Suppressor macrophage treated with lipopolysaccharide for 4 hours (primary cell): ENCODE measurements at regions not wholly inside any gene's neighbourhood (a gene's known extent, or its start where the extent isn't known, plus 50 kb on each side); places are given as distances from the start of the nearest gene placed in this dataset.
"Not testable (repeated sequence)": the region's sequence is repeated elsewhere in the genome, so short reads cannot be mapped to it uniquely, and the experiment has no call there.

Experiments
- DNase-seq: peaks from one replicate; pipeline ENCODE4 v3.0.0-alpha.2; 2020

- DNase-seq, result no peak
These were observed 301.7 kb downstream of the PCDH10 start for GRCh38 chr4:133450813-133451212.

- DNase-seq, result no peak
These were observed 291.3 kb downstream of the PCDH10 start for GRCh38 chr4:133440404-133440803.

- DNase-seq, result no peak
These were observed 290.7 kb downstream of the PCDH10 start for GRCh38 chr4:133439830-133440229.

DNA sequence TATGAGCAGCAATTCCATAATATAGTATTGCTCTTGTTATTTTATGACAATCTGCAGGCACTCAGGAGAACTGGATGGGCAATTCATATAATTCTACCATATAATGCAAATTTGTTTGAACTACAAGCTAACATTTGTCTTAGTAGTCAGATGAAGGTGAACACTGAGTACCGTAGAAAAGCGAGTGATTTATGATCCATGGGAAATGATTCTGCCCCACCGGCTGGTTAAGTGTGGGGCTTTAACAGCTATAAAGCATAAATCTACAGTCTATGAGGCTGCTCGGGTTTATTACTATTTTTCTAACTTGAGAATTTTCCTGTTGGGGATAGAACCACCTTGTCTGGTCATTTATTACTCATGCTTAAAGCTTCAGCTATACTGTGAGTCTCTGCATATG lies 275.5 kb downstream of the PCDH10 start:
- no peak for DNase-seq

GRCh38 chr4:133403913-133404312 lies 254.8 kb downstream of the PCDH10 start:
- no peak for DNase-seq

DNA sequence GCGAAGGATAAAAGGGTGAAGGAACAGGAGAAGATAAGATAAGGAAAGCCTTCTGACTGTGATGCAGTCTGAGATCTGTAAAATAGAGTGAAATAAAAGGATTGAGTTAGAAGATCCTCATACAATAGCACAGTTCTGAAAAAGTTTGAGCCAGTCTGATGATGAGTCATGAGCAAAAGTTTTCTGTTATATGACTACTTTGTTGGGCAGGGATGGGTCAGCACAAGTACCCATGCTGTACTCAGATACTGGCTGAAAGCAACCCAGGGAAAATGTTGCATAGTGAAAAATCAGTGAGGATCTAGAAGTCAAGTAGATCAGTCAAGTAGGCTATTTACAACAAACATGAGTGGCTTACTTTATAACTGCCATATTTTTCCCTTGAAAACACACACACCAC lies 253.5 kb downstream of the PCDH10 start:
- DNase-seq, result no peak

DNA sequence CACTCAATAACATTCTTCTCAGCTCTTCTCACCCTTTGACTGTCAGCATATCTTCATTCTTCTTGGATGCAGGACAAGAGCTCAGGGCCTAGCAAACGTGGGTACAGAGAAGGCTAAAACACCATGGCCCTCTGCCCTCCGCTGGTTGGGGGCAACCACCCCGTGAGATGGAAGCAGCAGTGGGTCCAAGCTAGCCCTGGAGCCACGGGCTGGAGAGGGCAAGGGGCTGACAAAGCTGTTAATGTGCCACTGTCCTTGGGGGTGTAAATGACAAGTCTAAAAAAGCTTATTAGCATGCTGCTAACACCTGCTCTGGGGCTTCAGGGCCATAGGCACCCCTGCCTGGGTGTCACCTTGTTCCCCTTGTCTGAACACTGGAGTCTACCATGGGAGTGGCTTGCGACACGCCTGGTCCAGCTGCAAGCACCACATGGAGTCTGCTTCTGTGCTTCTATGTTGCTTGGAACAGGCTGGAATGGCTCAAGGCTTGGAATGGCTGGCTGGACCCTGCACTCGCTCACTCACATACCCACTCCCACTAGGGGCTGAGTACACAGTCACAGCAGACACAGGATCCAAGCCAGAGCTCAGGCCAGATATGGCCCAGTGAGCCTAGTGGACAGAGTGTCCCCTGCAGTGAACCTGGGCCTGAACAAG lies 246.0 kb downstream of the PCDH10 start:
- no peak for DNase-seq

- no peak for DNase-seq
These were observed 241.2 kb downstream of the PCDH10 start for GRCh38 chr4:133390198-133390855.

GRCh38 chr4:133389029-133389428 lies 239.9 kb downstream of the PCDH10 start:
- DNase-seq, result no peak

DNA sequence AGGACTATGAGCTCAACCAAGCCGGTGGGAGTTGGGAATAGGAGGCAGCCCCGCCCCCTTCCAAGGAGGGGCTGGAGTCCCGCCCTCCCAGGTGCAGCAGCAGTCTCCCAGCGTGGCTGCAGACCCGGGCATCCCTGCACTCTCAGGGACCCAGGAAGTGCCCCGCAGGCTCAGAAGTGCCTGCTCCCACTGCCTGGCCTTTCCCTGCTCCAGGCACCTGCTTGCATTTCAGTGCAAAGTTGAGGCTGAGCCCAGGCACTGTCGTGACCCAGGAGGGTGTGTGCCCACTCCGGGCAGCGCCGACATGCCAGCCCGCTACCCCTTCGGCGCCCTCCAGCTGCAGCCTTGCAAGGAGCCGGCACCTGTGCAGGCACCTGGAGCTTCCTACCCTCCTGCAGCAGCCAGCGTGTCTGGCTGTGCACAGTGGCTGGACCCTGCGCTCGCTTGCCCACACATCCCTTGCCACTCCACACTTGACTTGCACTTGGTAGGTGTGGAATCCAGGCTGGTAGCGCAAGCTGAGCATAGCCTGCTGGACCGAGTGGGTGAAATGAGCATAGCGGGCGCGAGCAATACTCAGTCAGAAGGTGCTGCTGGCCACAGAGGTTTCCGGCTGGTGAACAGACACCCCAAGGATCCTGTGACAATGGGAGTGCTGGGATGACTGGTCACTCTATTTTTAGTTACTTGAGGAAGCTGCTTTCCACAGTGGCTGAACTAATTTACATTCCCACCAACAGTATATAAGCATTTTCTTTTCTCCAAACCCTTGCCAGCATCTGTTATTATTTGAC lies 236.3 kb downstream of the PCDH10 start:
- no peak for DNase-seq

GRCh38 chr4:133379681-133380438 lies 230.8 kb downstream of the PCDH10 start:
- no peak for DNase-seq

- no peak for DNase-seq
These were observed 228.2 kb downstream of the PCDH10 start for GRCh38 chr4:133377286-133377685.

GRCh38 chr4:133372699-133373098 lies 223.6 kb downstream of the PCDH10 start:
- DNase-seq, result no peak

DNA sequence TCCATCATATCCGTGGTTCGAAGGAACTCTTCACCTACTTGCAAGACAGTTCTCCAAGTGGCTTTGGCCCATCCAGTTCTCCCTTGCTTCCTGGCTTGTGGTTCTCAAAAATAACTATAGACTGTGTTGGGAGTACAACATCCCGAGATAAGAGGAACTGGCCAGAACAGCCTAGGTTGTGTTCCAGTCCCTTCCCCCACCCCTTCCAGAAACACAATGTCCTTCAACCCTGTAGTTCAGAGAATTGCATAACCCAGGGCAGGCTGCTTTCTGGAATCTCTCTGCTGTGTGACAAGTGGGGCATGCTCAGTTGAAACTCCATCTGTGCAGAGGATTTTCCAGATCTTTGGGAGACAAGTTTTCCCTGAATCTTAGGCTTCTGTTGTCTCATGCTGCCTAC lies 206.5 kb downstream of the PCDH10 start:
- no peak for DNase-seq

GRCh38 chr4:133347409-133347808 lies 198.3 kb downstream of the PCDH10 start:
- no peak for DNase-seq

GRCh38 chr4:133324491-133324890 lies 175.4 kb downstream of the PCDH10 start:
- DNase-seq, result no peak

DNA sequence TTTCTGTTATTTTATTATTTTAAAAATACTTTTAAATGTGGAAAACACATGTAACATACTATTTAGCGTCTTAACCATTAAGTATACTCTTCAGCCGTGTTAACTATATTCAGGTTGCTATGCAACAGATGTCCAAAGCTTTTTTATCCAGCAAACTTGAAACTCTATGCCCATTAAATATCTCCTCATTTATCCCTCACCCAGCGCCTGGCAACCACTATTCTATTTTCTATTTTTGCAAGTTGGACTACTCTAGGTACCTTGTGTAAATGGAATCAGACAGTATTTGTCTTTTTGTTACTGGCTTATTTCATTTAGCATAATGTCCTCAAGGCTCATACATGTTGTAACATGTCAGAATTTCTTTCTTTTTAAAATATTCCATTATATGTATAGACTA lies 174.6 kb downstream of the PCDH10 start:
- DNase-seq, result no peak

DNA sequence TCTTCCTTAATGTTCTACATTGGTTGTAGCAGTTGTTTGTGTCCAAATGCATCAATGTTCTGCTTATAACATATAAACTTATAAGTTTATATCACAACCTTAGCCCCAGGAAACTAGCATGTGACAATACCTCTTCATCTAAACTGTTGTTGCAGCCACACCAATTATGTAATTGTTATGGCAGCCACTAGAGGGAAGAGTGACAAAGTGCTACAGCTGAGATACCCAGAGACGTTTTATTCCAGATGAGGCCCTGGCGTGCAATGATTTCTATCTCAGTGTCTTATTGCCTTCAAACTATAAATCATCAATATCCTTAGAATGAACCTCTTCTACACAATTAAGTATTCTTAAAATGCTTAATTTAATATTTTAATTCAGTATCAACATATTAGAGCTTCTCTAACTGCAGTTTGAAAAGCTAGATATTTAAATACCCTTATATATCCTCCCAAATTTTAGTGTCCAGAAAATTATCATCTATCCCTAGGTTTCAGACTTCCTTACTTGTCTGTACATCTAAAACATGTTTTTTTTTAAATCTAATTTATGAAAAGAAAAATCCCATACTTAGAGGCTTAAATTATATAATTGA lies 171.6 kb downstream of the PCDH10 start:
- DNase-seq, result peak; percentile 19

GRCh38 chr4:133316909-133317308 lies 167.8 kb downstream of the PCDH10 start:
- no peak for DNase-seq

DNA sequence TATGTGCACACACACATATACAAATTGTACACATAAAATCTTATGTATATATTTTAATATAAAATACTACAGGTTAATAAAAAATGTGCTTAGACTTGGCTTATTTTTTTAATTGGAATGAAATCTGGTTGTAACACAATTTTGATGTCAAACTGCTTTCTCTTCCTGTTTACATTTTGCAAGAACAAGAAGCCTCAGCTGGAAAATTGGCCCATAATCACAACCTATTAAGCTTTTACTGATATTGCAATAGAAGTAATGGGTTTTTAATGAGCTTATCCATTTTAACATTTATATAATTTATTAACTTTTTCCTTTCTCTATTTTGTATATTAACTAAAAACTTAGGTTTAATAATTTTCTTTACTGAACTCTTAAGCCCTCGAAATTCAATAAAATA lies 165.9 kb downstream of the PCDH10 start:
- DNase-seq, result no peak

- no peak for DNase-seq
These were observed 138.3 kb downstream of the PCDH10 start for GRCh38 chr4:133287396-133287795.

DNA sequence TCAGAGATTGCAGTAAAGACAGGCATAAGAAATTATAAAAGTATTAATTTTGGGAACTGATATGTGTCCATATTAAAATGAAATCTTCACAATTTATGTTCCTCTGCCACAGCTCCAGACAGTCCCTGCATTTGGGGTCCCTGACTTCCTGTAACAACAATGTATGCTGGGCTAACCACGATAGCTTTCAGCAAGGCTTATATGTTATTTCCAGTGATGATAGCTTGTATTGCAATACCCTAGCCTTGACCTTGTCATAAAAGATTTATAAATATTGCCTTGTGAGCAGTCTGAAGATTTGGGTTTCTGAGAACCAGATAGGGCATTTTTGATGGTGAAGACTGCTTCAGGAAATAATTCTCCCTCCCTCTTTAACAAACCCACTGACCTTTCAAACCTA lies 129.5 kb downstream of the PCDH10 start:
- DNase-seq, result no peak

- DNase-seq, result not testable (repeated sequence)
These were observed 128.8 kb downstream of the PCDH10 start for GRCh38 chr4:133277940-133278339.
